CD14-positive monocyte (primary cell): ENCODE measurements at regions not wholly inside any gene's neighbourhood (a gene's known extent, or its start where the extent isn't known, plus 50 kb on each side); places are given as distances from the start of the nearest gene placed in this dataset.

ENCODE experiments used
- DNase-seq, 3 donors: peaks; one replicate each; pipeline ENCODE4 v3.0.0-alpha.2; 2011 to 2022
- H2AFZ ChIP-seq: 2 replicates; pipeline ENCODE4 v1.6.0; 2012; ENCODE audit warnings: mild to moderate bottlenecking, low read depth, low read length, inconsistent platforms; ENCODE audit not compliant: insufficient read depth, poor library complexity, severe bottlenecking
- H3K27ac ChIP-seq, 2 donors: 1 replicate in 1 of 2; 2 replicates in 1 of 2; pipeline ENCODE4 v1.5.1; 2012 to 2013; ENCODE audit warnings: low read length in 2 of 2, control low read depth in 1 of 2, inconsistent platforms in 1 of 2, low read depth in 1 of 2, mild to moderate bottlenecking in 1 of 2
- H3K27me3 ChIP-seq, 2 donors: one replicate each; pipeline versions ENCODE4 v1.6.0 to v1.6.1; 2011 to 2013; ENCODE audit warnings: low read length in 2 of 2; ENCODE audit not compliant: control insufficient read depth in 2 of 2, insufficient read depth in 2 of 2
- H3K36me3 ChIP-seq, 2 donors: replicated peaks in 1 of 2; 1 replicate in 1 of 2; 2 replicates in 1 of 2; pipeline versions ENCODE4 v1.5.1 to v1.6.1; 2012 to 2013; ENCODE audit warnings: low read length in 2 of 2, control low read depth in 1 of 2, inconsistent platforms in 1 of 2, mild to moderate bottlenecking in 1 of 2; ENCODE audit not compliant: insufficient read depth in 2 of 2, control insufficient read depth in 1 of 2
- H3K4me1 ChIP-seq, 2 donors: 1 replicate in 1 of 2; 2 replicates in 1 of 2; pipeline versions ENCODE4 v1.5.1 to v1.6.1; 2012 to 2013; ENCODE audit warnings: low read length in 2 of 2, control low read depth in 1 of 2, inconsistent platforms in 1 of 2, mild to moderate bottlenecking in 1 of 2, moderate library complexity in 1 of 2; ENCODE audit not compliant: insufficient read depth in 2 of 2, control insufficient read depth in 1 of 2
- H3K4me2 ChIP-seq: replicated peaks from 2 replicates; pipeline ENCODE3; 2012; ENCODE audit warnings: low read length, moderate library complexity, mild to moderate bottlenecking; ENCODE audit not compliant: poor library complexity, severe bottlenecking; ENCODE audit errors: extremely low read depth
- H3K4me3 ChIP-seq, 3 experiments: fragments of 200-600 bp in 1 of 3; sonication (generic) in 1 of 3; replicated peaks in 1 of 3; 1 replicate in 2 of 3; 2 replicates in 1 of 3; pipeline ENCODE4 v1.5.1; 2011 to 2013; ENCODE audit warnings: low read length in 3 of 3, mild to moderate bottlenecking in 3 of 3, control low read depth in 2 of 3, low read depth in 2 of 3, inconsistent platforms in 1 of 3, moderate library complexity in 1 of 3
- H3K79me2 ChIP-seq: 2 replicates; pipeline ENCODE4 v1.6.0; 2012; ENCODE audit warnings: mild to moderate bottlenecking, control low read depth, inconsistent platforms, low read length, moderate library complexity; ENCODE audit not compliant: insufficient read depth
- H3K9ac ChIP-seq: 2 replicates; pipeline ENCODE4 v1.6.0; 2017; ENCODE audit warnings: low read length, mild to moderate bottlenecking; ENCODE audit not compliant: insufficient read depth, poor library complexity, severe bottlenecking
- H3K9me3 ChIP-seq, 2 donors: replicated peaks in 1 of 2; 1 replicate in 1 of 2; 2 replicates in 1 of 2; pipeline versions ENCODE4 v1.5.1 to v1.6.1; 2012 to 2013; ENCODE audit warnings: low read length in 2 of 2, control low read depth in 1 of 2; ENCODE audit not compliant: control insufficient read depth in 1 of 2, insufficient read depth in 1 of 2
- H4K20me1 ChIP-seq: 2 replicates; pipeline ENCODE4 v1.6.0; 2012; ENCODE audit warnings: mild to moderate bottlenecking, low read length, control low read depth, moderate library complexity; ENCODE audit not compliant: insufficient read depth
- H3K27ac Mint-ChIP-seq, 7 donors: one replicate each; pipeline ENCODE4 v1.8.0; 2020; ENCODE audit warnings: mild to moderate bottlenecking in 7 of 7, mixed read lengths in 7 of 7, moderate library complexity in 6 of 7, inconsistent platforms in 2 of 7
- H3K27me3 Mint-ChIP-seq, 3 donors: one replicate each; pipeline ENCODE4 v1.8.0; 2021 to 2022; ENCODE audit warnings: low read depth in 3 of 3, mild to moderate bottlenecking in 3 of 3, mixed read lengths in 3 of 3, moderate library complexity in 3 of 3, inconsistent platforms in 1 of 3
- H3K36me3 Mint-ChIP-seq, 2 donors: one replicate each; pipeline ENCODE4 v1.8.0; 2020; ENCODE audit warnings: mixed read lengths in 2 of 2, inconsistent platforms in 1 of 2, mild to moderate bottlenecking in 1 of 2
- H3K4me1 Mint-ChIP-seq: one replicate; pipeline ENCODE4 v1.8.0; 2020; ENCODE audit warnings: mild to moderate bottlenecking, mixed read lengths
- H3K4me3 Mint-ChIP-seq, 2 donors: one replicate each; pipeline ENCODE4 v1.8.0; 2020; ENCODE audit warnings: mild to moderate bottlenecking in 2 of 2, mixed read lengths in 2 of 2, moderate library complexity in 1 of 2
- H3K9me3 Mint-ChIP-seq, 7 donors: one replicate each; pipeline ENCODE4 v1.8.0; 2020 to 2022; ENCODE audit warnings: mixed read lengths in 7 of 7, mild to moderate bottlenecking in 6 of 7, moderate library complexity in 6 of 7, inconsistent platforms in 2 of 7
- CTCF ChIP-seq: fragments of 200-600 bp; IDR thresholded peaks from one replicate; pipeline ENCODE4 v1.8.0; 2022; ENCODE audit warnings: antibody characterized with exemption, mild to moderate bottlenecking
- WGBS: methylation state at CpG from one replicate; pipeline ENCODE4 v1.1.5; 2013; ENCODE audit warnings: missing lambda C conversion rate; ENCODE audit not compliant: insufficient coverage; 5-methylcytosine and 5-hydroxymethylcytosine counted together
- intact Hi-C, 2 donors: fragments of 100-400 bp; cut with micrococcal nuclease; formaldehyde crosslinking; loops; one replicate each; pipeline versions ENCODE4 v1.15.0 to v1.15.1; 2023

- 95% methylated on average over 7 of the region's 10 CpGs for WGBS
- Mint-ChIP-seq H3K36me3 (no peaks in the 10 kb centered on the region), H3K4me3 (no peak overlapping the region), H3K27me3 (peaks cover 0 to 6% (median 5%) of the 10 kb centered on the region in 3 donors), H3K9me3 (peaks cover 0 to 8% (median 0%) of the 10 kb centered on the region in 7 donors), H3K27ac (no peak overlapping the region), H3K4me1 (no peaks in the 10 kb centered on the region)
- no peak for TF ChIP-seq CTCF
- Histone ChIP-seq H3K9me3 (no peaks in the 10 kb centered on the region), H3K4me1 (no peaks in the 10 kb centered on the region), H3K4me3 (no peak overlapping the region), H3K36me3 (no peaks in the 10 kb centered on the region), H3K79me2 (no peaks in the 10 kb centered on the region), H3K4me2 (no peak overlapping the region), H3K9ac (no peak overlapping the region), H4K20me1 (no peaks in the 10 kb centered on the region), H3K27ac (no peak overlapping the region), H2AFZ (no peak overlapping the region), H3K27me3 (no peaks in the 10 kb centered on the region)
- intact Hi-C loops: no loop called here
- DNase-seq: no peak
Measured at GRCh38 chr6:167754691-167755090, 72.0 kb upstream of the AFDN start.

GRCh38 chr6:167755461-167755860, 71.2 kb upstream of the AFDN start:
- intact Hi-C loops: no loop called here
- Histone ChIP-seq H3K4me1 (no peaks in the 10 kb centered on the region), H3K9ac (no peak overlapping the region), H3K27ac (no peak overlapping the region), H3K79me2 (no peaks in the 10 kb centered on the region), H3K27me3 (no peaks in the 10 kb centered on the region), H3K4me3 (no peak overlapping the region), H3K36me3 (no peaks in the 10 kb centered on the region), H2AFZ (no peak overlapping the region), H4K20me1 (no peaks in the 10 kb centered on the region), H3K9me3 (no peaks in the 10 kb centered on the region), H3K4me2 (no peak overlapping the region)
- Mint-ChIP-seq H3K9me3 (peaks cover 0 to 8% (median 0%) of the 10 kb centered on the region in 7 donors), H3K36me3 (no peaks in the 10 kb centered on the region), H3K27me3 (peaks cover 1 to 6% (median 3%) of the 10 kb centered on the region in 3 donors), H3K27ac (no peak overlapping the region), H3K4me1 (no peaks in the 10 kb centered on the region), H3K4me3 (no peak overlapping the region)
- WGBS: 98% methylated on average over 10 of the region's 16 CpGs
- DNase-seq: no peak
- TF ChIP-seq CTCF: no peak
